ENCODE measurements at regions not wholly inside any gene's neighbourhood (a gene's known extent, or its start where the extent isn't known, plus 50 kb on each side); places are given as distances from the start of the nearest gene placed in this dataset.

DNA sequence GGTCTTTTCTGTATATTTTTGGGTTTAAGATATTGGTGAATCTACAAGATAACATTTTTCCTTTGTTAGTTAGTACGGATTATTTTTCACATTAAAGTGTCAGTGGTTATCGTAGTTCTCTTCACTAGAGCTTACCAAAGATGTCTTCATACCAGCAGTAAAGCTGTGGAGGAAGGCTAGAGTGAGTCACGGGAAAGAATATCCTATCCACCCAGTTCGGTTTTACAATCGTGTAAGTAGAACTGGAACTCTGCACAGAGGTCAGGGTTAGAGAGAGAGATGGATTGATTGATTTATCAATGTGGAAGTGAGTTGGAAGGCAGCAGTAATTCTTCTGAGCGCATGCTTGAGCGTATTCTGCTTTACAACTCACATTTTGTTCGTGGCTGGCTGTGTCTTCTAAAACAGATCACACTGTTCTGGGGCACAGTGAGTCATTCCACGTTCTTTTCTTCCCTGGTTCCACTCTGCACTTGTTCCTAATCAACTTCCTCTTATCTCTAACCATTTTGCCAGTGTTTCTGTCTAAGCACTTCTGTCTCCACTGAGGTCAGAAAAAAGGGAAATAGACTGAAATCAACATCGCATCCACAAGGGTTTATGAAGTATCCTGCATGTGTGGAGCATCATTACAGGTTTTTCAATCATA, 86.5 kb upstream of the ARRDC3 start:
- no peak overlapping the region for H4K8ac ChIP-seq (ENCODE audit: low read depth, low read length)
- no peaks in the 10 kb centered on the region for H3K79me2 ChIP-seq (ENCODE audit: control insufficient read depth, insufficient read depth, low read length, poor library complexity)
- no peaks in the 10 kb centered on the region for H3K9me3 ChIP-seq (ENCODE audit: insufficient read depth, low read depth, low read length)
- no peak overlapping the region for H3K4me2 ChIP-seq (ENCODE audit: low read length)
- no peaks in the 10 kb centered on the region for H3K4me1 ChIP-seq (ENCODE audit: control insufficient read depth in 1 of 2, insufficient read depth in 2 of 2, low read length in 2 of 2)
- H3K4ac ChIP-seq (ENCODE audit: low read depth, low read length), result no peak overlapping the region
- H3K79me1 ChIP-seq (ENCODE audit: low read length), result no peaks in the 10 kb centered on the region
- no peak overlapping the region for H3K4me3 ChIP-seq (ENCODE audit: low read depth, low read length)
- H2AK5ac ChIP-seq (ENCODE audit: low read length), result no peak overlapping the region
- no peak overlapping the region for H3K18ac ChIP-seq (ENCODE audit: low read length)
- H3K14ac ChIP-seq (ENCODE audit: low read length), result no peak overlapping the region
- H3K27me3 ChIP-seq (ENCODE audit: insufficient read depth, low read length), result no peaks in the 10 kb centered on the region
- no peak overlapping the region for H2AFZ ChIP-seq (ENCODE audit: insufficient read depth, low read length, poor library complexity)
- no peaks in the 10 kb centered on the region for H3K36me3 ChIP-seq (ENCODE audit: control insufficient read depth in 1 of 2, insufficient read depth in 2 of 2, low read length in 2 of 2)
- no peak overlapping the region for H2BK12ac ChIP-seq (ENCODE audit: low read length)
- no peak overlapping the region for H2BK5ac ChIP-seq (ENCODE audit: low read depth, low read length, poor library complexity)
- DNase-seq, result peak; percentile 10 to 69
- no peak overlapping the region for H2BK120ac ChIP-seq (ENCODE audit: insufficient read depth, low read length, poor library complexity)
- no peak overlapping the region for H3K23ac ChIP-seq (ENCODE audit: low read length)
- no peak overlapping the region for H4K12ac ChIP-seq (ENCODE audit: low read depth, low read length)
- no CpG with 5 or more reads among the region's 10 CpGs for WGBS (ENCODE audit: extremely low coverage, insufficient coverage, insufficient read length)
- no peak overlapping the region for H3K27ac ChIP-seq (ENCODE audit: low read depth, low read length)
- no peak overlapping the region for H3K9ac ChIP-seq (ENCODE audit: low read length)
- H4K91ac ChIP-seq (ENCODE audit: low read depth, low read length), result no peak overlapping the region

GRCh38 chr5:91468651-91469422, 85.7 kb upstream of the ARRDC3 start:
- H2BK5ac ChIP-seq (ENCODE audit: low read depth, low read length, poor library complexity), result no peak overlapping the region
- H3K18ac ChIP-seq (ENCODE audit: low read length), result no peak overlapping the region
- H3K4me3 ChIP-seq (ENCODE audit: low read depth, low read length), result no peak overlapping the region
- no peak overlapping the region for H3K4ac ChIP-seq (ENCODE audit: low read depth, low read length)
- no peaks in the 10 kb centered on the region for H3K4me1 ChIP-seq (ENCODE audit: control insufficient read depth in 1 of 2, insufficient read depth in 2 of 2, low read length in 2 of 2)
- H3K9ac ChIP-seq (ENCODE audit: low read length), result no peak overlapping the region
- no peak overlapping the region for H2AFZ ChIP-seq (ENCODE audit: insufficient read depth, low read length, poor library complexity)
- no CpG with 5 or more reads among the region's 7 CpGs for WGBS (ENCODE audit: extremely low coverage, insufficient coverage, insufficient read length)
- H4K8ac ChIP-seq (ENCODE audit: low read depth, low read length), result no peak overlapping the region
- no peaks in the 10 kb centered on the region for H3K27me3 ChIP-seq (ENCODE audit: insufficient read depth, low read length)
- no peaks in the 10 kb centered on the region for H3K36me3 ChIP-seq (ENCODE audit: control insufficient read depth in 1 of 2, insufficient read depth in 2 of 2, low read length in 2 of 2)
- no peak overlapping the region for H3K4me2 ChIP-seq (ENCODE audit: low read length)
- no peak overlapping the region for H2AK5ac ChIP-seq (ENCODE audit: low read length)
- H3K9me3 ChIP-seq (ENCODE audit: insufficient read depth, low read depth, low read length), result no peaks in the 10 kb centered on the region
- H3K23ac ChIP-seq (ENCODE audit: low read length), result no peak overlapping the region
- H3K14ac ChIP-seq (ENCODE audit: low read length), result no peak overlapping the region
- H2BK12ac ChIP-seq (ENCODE audit: low read length), result no peak overlapping the region
- no peak overlapping the region for H4K12ac ChIP-seq (ENCODE audit: low read depth, low read length)
- no peak overlapping the region for H3K27ac ChIP-seq (ENCODE audit: low read depth, low read length)
- no peak overlapping the region for H4K91ac ChIP-seq (ENCODE audit: low read depth, low read length)
- no peaks in the 10 kb centered on the region for H3K79me2 ChIP-seq (ENCODE audit: control insufficient read depth, insufficient read depth, low read length, poor library complexity)
- no peaks in the 10 kb centered on the region for H3K79me1 ChIP-seq (ENCODE audit: low read length)
- peak in 1 of 2 donors; percentile 17 for DNase-seq
- no peak overlapping the region for H2BK120ac ChIP-seq (ENCODE audit: insufficient read depth, low read length, poor library complexity)

DNA sequence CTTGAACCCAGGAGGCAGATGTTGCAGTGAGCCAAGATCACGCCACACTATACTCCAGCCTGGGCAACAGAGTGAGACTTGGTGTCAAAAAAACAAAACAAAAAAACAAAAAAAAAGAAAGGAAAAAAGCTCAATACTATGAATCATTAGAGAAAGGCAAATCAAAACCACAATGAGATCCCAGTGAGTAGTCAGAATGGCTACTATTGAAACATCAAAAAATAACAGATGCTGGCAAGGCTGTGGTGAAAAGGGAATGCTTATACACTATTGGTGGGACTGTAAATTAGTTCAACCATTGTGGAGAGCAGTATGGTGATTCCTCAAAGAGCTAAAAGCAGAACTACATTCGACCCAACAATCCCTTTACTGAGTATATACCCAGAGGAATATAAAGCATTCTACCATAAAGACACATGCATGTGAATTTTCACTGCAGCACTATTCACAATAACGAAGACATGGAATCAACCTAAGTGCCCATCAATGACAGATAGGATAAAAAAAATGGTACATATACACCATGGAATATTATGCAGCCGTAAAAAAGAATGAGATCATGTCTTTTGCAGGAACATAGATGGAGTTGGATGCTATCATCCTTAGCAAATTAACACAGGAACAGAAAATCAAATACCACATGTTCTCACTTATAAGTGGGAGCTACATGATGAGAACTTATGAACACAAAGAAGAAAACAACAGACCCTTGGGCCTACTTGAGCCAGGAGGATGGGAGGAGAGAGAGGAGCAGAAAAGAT, 81.9 kb upstream of the ARRDC3 start:
- no peak overlapping the region for H2BK12ac ChIP-seq (ENCODE audit: low read length)
- H3K79me2 ChIP-seq (ENCODE audit: control insufficient read depth, insufficient read depth, low read length, poor library complexity), result no peaks in the 10 kb centered on the region
- H3K14ac ChIP-seq (ENCODE audit: low read length), result no peak overlapping the region
- DNase-seq, result no peak
- no peaks in the 10 kb centered on the region for H3K9me3 ChIP-seq (ENCODE audit: insufficient read depth, low read depth, low read length)
- WGBS (ENCODE audit: extremely low coverage, insufficient coverage, insufficient read length), result no CpG with 5 or more reads among the region's 4 CpGs
- no peak overlapping the region for H3K9ac ChIP-seq (ENCODE audit: low read length)
- H3K4me1 ChIP-seq (ENCODE audit: control insufficient read depth in 1 of 2, insufficient read depth in 2 of 2, low read length in 2 of 2), result no peaks in the 10 kb centered on the region
- no peak overlapping the region for H4K12ac ChIP-seq (ENCODE audit: low read depth, low read length)
- no peak overlapping the region for H3K23ac ChIP-seq (ENCODE audit: low read length)
- no peak overlapping the region for H2AK5ac ChIP-seq (ENCODE audit: low read length)
- H3K36me3 ChIP-seq (ENCODE audit: control insufficient read depth in 1 of 2, insufficient read depth in 2 of 2, low read length in 2 of 2), result no peaks in the 10 kb centered on the region
- no peaks in the 10 kb centered on the region for H3K27me3 ChIP-seq (ENCODE audit: insufficient read depth, low read length)
- no peaks in the 10 kb centered on the region for H3K79me1 ChIP-seq (ENCODE audit: low read length)
- H3K27ac ChIP-seq (ENCODE audit: low read depth, low read length), result no peak overlapping the region
- no peak overlapping the region for H3K4me2 ChIP-seq (ENCODE audit: low read length)
- no peak overlapping the region for H2AFZ ChIP-seq (ENCODE audit: insufficient read depth, low read length, poor library complexity)
- H3K4me3 ChIP-seq (ENCODE audit: low read depth, low read length), result no peak overlapping the region
- no peak overlapping the region for H4K91ac ChIP-seq (ENCODE audit: low read depth, low read length)
- H3K18ac ChIP-seq (ENCODE audit: low read length), result no peak overlapping the region
- no peak overlapping the region for H2BK120ac ChIP-seq (ENCODE audit: insufficient read depth, low read length, poor library complexity)
- no peak overlapping the region for H2BK5ac ChIP-seq (ENCODE audit: low read depth, low read length, poor library complexity)
- no peak overlapping the region for H4K8ac ChIP-seq (ENCODE audit: low read depth, low read length)
- no peak overlapping the region for H3K4ac ChIP-seq (ENCODE audit: low read depth, low read length)

- H2BK120ac ChIP-seq (ENCODE audit: insufficient read depth, low read length, poor library complexity), result no peak overlapping the region
- H3K14ac ChIP-seq (ENCODE audit: low read length), result no peak overlapping the region
- H4K91ac ChIP-seq (ENCODE audit: low read depth, low read length), result no peak overlapping the region
- H3K18ac ChIP-seq (ENCODE audit: low read length), result no peak overlapping the region
- no peaks in the 10 kb centered on the region for H3K79me1 ChIP-seq (ENCODE audit: low read length)
- H3K23ac ChIP-seq (ENCODE audit: low read length), result no peak overlapping the region
- H3K9ac ChIP-seq (ENCODE audit: low read length), result no peak overlapping the region
- H3K79me2 ChIP-seq (ENCODE audit: control insufficient read depth, insufficient read depth, low read length, poor library complexity), result no peaks in the 10 kb centered on the region
- no peaks in the 10 kb centered on the region for H3K36me3 ChIP-seq (ENCODE audit: control insufficient read depth in 1 of 2, insufficient read depth in 2 of 2, low read length in 2 of 2)
- no peaks in the 10 kb centered on the region for H3K4me1 ChIP-seq (ENCODE audit: control insufficient read depth in 1 of 2, insufficient read depth in 2 of 2, low read length in 2 of 2)
- no peak overlapping the region for H4K8ac ChIP-seq (ENCODE audit: low read depth, low read length)
- H4K12ac ChIP-seq (ENCODE audit: low read depth, low read length), result no peak overlapping the region
- H2AK5ac ChIP-seq (ENCODE audit: low read length), result no peak overlapping the region
- H3K27me3 ChIP-seq (ENCODE audit: insufficient read depth, low read length), result no peaks in the 10 kb centered on the region
- DNase-seq, result no peak
- no peak overlapping the region for H2AFZ ChIP-seq (ENCODE audit: insufficient read depth, low read length, poor library complexity)
- H3K27ac ChIP-seq (ENCODE audit: low read depth, low read length), result no peak overlapping the region
- no peaks in the 10 kb centered on the region for H3K9me3 ChIP-seq (ENCODE audit: insufficient read depth, low read depth, low read length)
- no peak overlapping the region for H3K4me3 ChIP-seq (ENCODE audit: low read depth, low read length)
- no peak overlapping the region for H2BK12ac ChIP-seq (ENCODE audit: low read length)
- H2BK5ac ChIP-seq (ENCODE audit: low read depth, low read length, poor library complexity), result no peak overlapping the region
- H3K4me2 ChIP-seq (ENCODE audit: low read length), result no peak overlapping the region
- no CpG with 5 or more reads among the region's 1 CpG for WGBS (ENCODE audit: extremely low coverage, insufficient coverage, insufficient read length)
- no peak overlapping the region for H3K4ac ChIP-seq (ENCODE audit: low read depth, low read length)
These were observed 74.6 kb upstream of the ARRDC3 start for GRCh38 chr5:91457681-91458058.
